Activated T-helper 2 cell treated with anti-CD3 and anti-CD28 coated beads, Interferon-gamma antibody, Interleukin-2, Interleukin-4, amounts not matched to agents 10 μg/mL and 5 μg/mL and 100 μg/mL, durations not matched to agents 14 hours and 24 hours and 36 hours (primary cell): ENCODE measurements at regions not wholly inside any gene's neighbourhood (a gene's known extent, or its start where the extent isn't known, plus 50 kb on each side); places are given as distances from the start of the nearest gene placed in this dataset.
A peak's percentile ranks its signal among the peaks of the same experiment; 100 is the strongest.

ENCODE experiments used
- DNase-seq: peaks from one replicate; pipeline ENCODE4 v3.0.0; 2021; ENCODE audit warnings: low spot score
- H3K27ac Mint-ChIP-seq: one replicate; pipeline ENCODE4 v1.8.0; 2021; ENCODE audit warnings: mixed read lengths
- H3K27me3 Mint-ChIP-seq: one replicate; pipeline ENCODE4 v1.8.0; 2021; ENCODE audit warnings: low read depth, mixed read lengths
- H3K36me3 Mint-ChIP-seq: one replicate; pipeline ENCODE4 v1.8.0; 2021; ENCODE audit warnings: low read depth, mixed read lengths
- H3K4me1 Mint-ChIP-seq: one replicate; pipeline ENCODE4 v1.8.0; 2021; ENCODE audit warnings: low read depth, mixed read lengths
- H3K4me3 Mint-ChIP-seq: one replicate; pipeline ENCODE4 v1.8.0; 2021; ENCODE audit warnings: low read depth, mild to moderate bottlenecking, moderate library complexity, mixed read lengths
- H3K9me3 Mint-ChIP-seq: one replicate; pipeline ENCODE4 v1.8.0; 2021; ENCODE audit warnings: mixed read lengths
- intact Hi-C: fragments of 100-400 bp; cut with micrococcal nuclease; formaldehyde crosslinking; loops from one replicate; pipeline ENCODE4 v1.15.1; 2023

GRCh38 chr18:54696616-54697293 is 105.7 kb downstream of the DYNAP start:
- no peak for DNase-seq
- intact Hi-C loops = no loop called here
- H3K27me3 Mint-ChIP-seq = peaks cover 33% of the 10 kb centered on the region
- H3K4me1 Mint-ChIP-seq = no peaks in the 10 kb centered on the region
- no peak overlapping the region for H3K4me3 Mint-ChIP-seq
- no peaks in the 10 kb centered on the region for H3K9me3 Mint-ChIP-seq
- no peaks in the 10 kb centered on the region for H3K36me3 Mint-ChIP-seq
- no peak overlapping the region for H3K27ac Mint-ChIP-seq

GRCh38 chr18:54700580-54700979 is 109.5 kb downstream of the DYNAP start:
- no peak for DNase-seq
- H3K27me3 Mint-ChIP-seq = peaks cover 24% of the 10 kb centered on the region
- no peaks in the 10 kb centered on the region for H3K4me1 Mint-ChIP-seq
- intact Hi-C loops = no loop called here
- H3K4me3 Mint-ChIP-seq = no peak overlapping the region
- H3K9me3 Mint-ChIP-seq = no peaks in the 10 kb centered on the region
- no peak overlapping the region for H3K27ac Mint-ChIP-seq
- H3K36me3 Mint-ChIP-seq = no peaks in the 10 kb centered on the region

- Mint-ChIP-seq H3K36me3 (no peaks in the 10 kb centered on the region), H3K4me1 (no peaks in the 10 kb centered on the region), H3K9me3 (no peaks in the 10 kb centered on the region), H3K4me3 (no peak overlapping the region), H3K27me3 (peaks cover 30% of the 10 kb centered on the region), H3K27ac (no peak overlapping the region)
- intact Hi-C loops = no loop called here
- no peak for DNase-seq
Observed at GRCh38 chr18:54702686-54703085, 111.6 kb downstream of the DYNAP start.

GRCh38 chr18:54710074-54710899 is 118.0 kb upstream of the RAB27B start:
- no peak for DNase-seq
- peaks cover 49% of the 10 kb centered on the region for H3K27me3 Mint-ChIP-seq
- intact Hi-C loops = loop anchor here (10.0 kb wide), 1 partner anchor 545 kb away; no protein-coding TSS in a partner anchor
- H3K9me3 Mint-ChIP-seq = no peaks in the 10 kb centered on the region
- no peak overlapping the region for H3K4me3 Mint-ChIP-seq
- H3K36me3 Mint-ChIP-seq = peaks cover 2% of the 10 kb centered on the region
- peaks cover 36% of the 10 kb centered on the region for H3K4me1 Mint-ChIP-seq
- H3K27ac Mint-ChIP-seq = no peak overlapping the region

- Mint-ChIP-seq H3K36me3 (peaks cover 2% of the 10 kb centered on the region), H3K27me3 (peaks cover 54% of the 10 kb centered on the region), H3K9me3 (no peaks in the 10 kb centered on the region), H3K4me1 (peaks cover 41% of the 10 kb centered on the region), H3K4me3 (no peak overlapping the region), H3K27ac (no peak overlapping the region)
- intact Hi-C loops = loop anchor here (10.0 kb wide), 1 partner anchor 544 kb away; no protein-coding TSS in a partner anchor
- DNase-seq = no peak
Observed at GRCh38 chr18:54710900-54711281, 117.4 kb upstream of the RAB27B start.

GRCh38 chr18:54712306-54712705 is 116.0 kb upstream of the RAB27B start:
- Mint-ChIP-seq H3K36me3 (peaks cover 2% of the 10 kb centered on the region), H3K27ac (no peak overlapping the region), H3K9me3 (no peaks in the 10 kb centered on the region), H3K4me1 (peaks cover 48% of the 10 kb centered on the region), H3K27me3 (peaks cover 43% of the 10 kb centered on the region), H3K4me3 (no peak overlapping the region)
- DNase-seq = no peak
- intact Hi-C loops = loop anchor here (2.0 to 10.0 kb wide), 4 partner anchors 428 to 564 kb away; no protein-coding TSS in a partner anchor

GRCh38 chr18:54712758-54713157 is 115.5 kb upstream of the RAB27B start:
- Mint-ChIP-seq H3K4me1 (peaks cover 53% of the 10 kb centered on the region), H3K27ac (no peak overlapping the region), H3K36me3 (peaks cover 2% of the 10 kb centered on the region), H3K9me3 (no peaks in the 10 kb centered on the region), H3K27me3 (peaks cover 41% of the 10 kb centered on the region), H3K4me3 (no peak overlapping the region)
- intact Hi-C loops = loop anchor here (1.0 to 10.0 kb wide), 6 partner anchors 64 to 564 kb away; no protein-coding TSS in a partner anchor
- DNase-seq = no peak

- peaks cover 38% of the 10 kb centered on the region for H3K27me3 Mint-ChIP-seq
- DNase-seq = peak; percentile 20
- no peak overlapping the region for H3K27ac Mint-ChIP-seq
- intact Hi-C loops = loop anchor here (1.0 to 10.0 kb wide), 6 partner anchors 63 to 565 kb away; no protein-coding TSS in a partner anchor
- H3K36me3 Mint-ChIP-seq = peaks cover 2% of the 10 kb centered on the region
- peaks cover 59% of the 10 kb centered on the region for H3K4me1 Mint-ChIP-seq
- no peak overlapping the region for H3K4me3 Mint-ChIP-seq
- no peaks in the 10 kb centered on the region for H3K9me3 Mint-ChIP-seq
Observed at GRCh38 chr18:54713386-54713785, 114.9 kb upstream of the RAB27B start.

GRCh38 chr18:54714851-54715250 is 113.4 kb upstream of the RAB27B start:
- no peak for DNase-seq
- H3K9me3 Mint-ChIP-seq = no peaks in the 10 kb centered on the region
- intact Hi-C loops = loop anchor here (5.0 to 10.0 kb wide), 2 partner anchors 33 to 540 kb away; no protein-coding TSS in a partner anchor
- H3K27ac Mint-ChIP-seq = no peak overlapping the region
- peaks cover 35% of the 10 kb centered on the region for H3K27me3 Mint-ChIP-seq
- H3K36me3 Mint-ChIP-seq = peaks cover 2% of the 10 kb centered on the region
- peaks cover 63% of the 10 kb centered on the region for H3K4me1 Mint-ChIP-seq
- H3K4me3 Mint-ChIP-seq = no peak overlapping the region

GRCh38 chr18:54716586-54716985 is 111.7 kb upstream of the RAB27B start:
- H3K27ac Mint-ChIP-seq = no peak overlapping the region
- H3K36me3 Mint-ChIP-seq = peaks cover 2% of the 10 kb centered on the region
- H3K4me1 Mint-ChIP-seq = peaks cover 60% of the 10 kb centered on the region
- no peaks in the 10 kb centered on the region for H3K9me3 Mint-ChIP-seq
- no peak overlapping the region for H3K4me3 Mint-ChIP-seq
- H3K27me3 Mint-ChIP-seq = peaks cover 39% of the 10 kb centered on the region
- no peak for DNase-seq
- intact Hi-C loops = loop anchor here (5.0 to 10.0 kb wide), 2 partner anchors 34 to 538 kb away; no protein-coding TSS in a partner anchor

GRCh38 chr18:54717673-54718407 is 110.4 kb upstream of the RAB27B start:
- Mint-ChIP-seq H3K4me3 (peak overlapping the region; percentile 66), H3K27me3 (peaks cover 43% of the 10 kb centered on the region), H3K4me1 (peaks cover 49% of the 10 kb centered on the region), H3K36me3 (peaks cover 2% of the 10 kb centered on the region), H3K9me3 (no peaks in the 10 kb centered on the region), H3K27ac (peak overlapping the region; percentile 4)
- DNase-seq = peak; percentile 60
- intact Hi-C loops = loop anchor here (1.0 to 10.0 kb wide), 7 partner anchors 19 to 537 kb away; partner anchors contain the start of gene RAB27B

- H3K27me3 Mint-ChIP-seq = peaks cover 47% of the 10 kb centered on the region
- peaks cover 43% of the 10 kb centered on the region for H3K4me1 Mint-ChIP-seq
- H3K27ac Mint-ChIP-seq = no peak overlapping the region
- intact Hi-C loops = loop anchor here (1.0 to 10.0 kb wide), 6 partner anchors 36 to 536 kb away; partner anchors contain the start of gene RAB27B
- DNase-seq = no peak
- peak overlapping the region; percentile 66 for H3K4me3 Mint-ChIP-seq
- H3K9me3 Mint-ChIP-seq = no peaks in the 10 kb centered on the region
- H3K36me3 Mint-ChIP-seq = peaks cover 2% of the 10 kb centered on the region
Observed at GRCh38 chr18:54718408-54718773, 109.9 kb upstream of the RAB27B start.
